Stimulated activated CD4-positive, alpha-beta T cell treated with anti-CD3 and anti-CD28 coated beads, TNF-alpha, amount 100 ng/mL, for 48 hours (primary cell): ENCODE measurements at regions not wholly inside any gene's neighbourhood (a gene's known extent, or its start where the extent isn't known, plus 50 kb on each side); places are given as distances from the start of the nearest gene placed in this dataset.

Experiments
- DNase-seq, 3 donors: peaks; one replicate each; pipeline ENCODE4 v3.0.0-alpha.2; 2020; ENCODE audit warnings: low read depth in 3 of 3

DNA sequence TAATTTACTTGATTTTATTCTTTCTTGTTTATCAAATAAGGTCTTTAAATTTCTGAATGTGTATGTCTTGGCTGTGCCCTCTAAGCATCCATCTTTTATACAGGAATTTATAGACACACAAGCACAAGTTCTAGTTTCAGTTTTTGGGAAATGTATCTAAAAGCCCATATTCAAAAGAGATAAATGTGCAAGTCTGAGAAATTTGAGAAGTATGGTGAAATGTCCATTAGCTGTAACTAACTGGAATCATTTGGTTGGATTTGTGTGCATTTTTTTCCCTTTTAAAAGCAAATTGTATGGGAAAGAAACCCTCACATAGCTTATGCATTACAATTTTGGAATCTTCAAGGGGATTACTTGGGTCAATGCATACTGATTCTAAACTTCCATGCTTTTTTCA lies 532.0 kb downstream of the KLF5 start:
- no peak for DNase-seq

GRCh38 chr13:73585236-73585635 lies 526.4 kb downstream of the KLF5 start:
- no peak for DNase-seq

- DNase-seq = no peak
Measured at GRCh38 chr13:73583331-73583730, 524.5 kb downstream of the KLF5 start.

DNA sequence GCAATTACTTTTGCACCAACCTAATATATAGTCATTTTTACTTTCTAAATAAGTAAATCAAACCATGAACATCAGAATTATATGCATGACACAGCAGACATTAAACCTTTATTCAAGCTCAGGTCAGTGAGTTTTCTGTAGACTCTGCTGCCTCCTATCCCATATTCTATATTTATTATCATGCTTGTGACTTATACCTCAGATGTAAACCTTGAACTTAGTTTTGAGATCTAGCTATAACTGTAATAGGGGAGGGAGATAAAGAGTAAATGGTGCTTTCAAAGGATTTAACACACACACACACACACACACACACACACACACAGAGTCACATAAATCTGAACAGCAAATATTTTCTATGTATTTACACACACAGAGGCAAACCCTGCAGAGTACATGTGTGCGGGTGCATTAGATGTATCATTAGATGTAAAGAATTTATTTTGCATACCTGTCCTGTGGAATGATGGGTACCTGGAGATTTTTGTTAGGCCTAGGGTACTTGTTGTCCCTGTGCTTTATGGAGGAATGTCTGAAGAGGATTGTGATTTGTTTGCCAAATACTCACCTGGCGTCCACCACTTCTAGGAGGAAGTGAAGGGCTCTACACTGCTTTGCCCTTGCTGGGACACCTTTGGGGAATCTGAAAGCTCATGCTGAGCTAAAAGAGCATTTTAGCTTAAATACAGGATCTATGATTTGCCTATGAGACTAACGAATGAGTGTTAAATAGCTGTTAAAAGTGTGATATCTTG lies 521.9 kb downstream of the KLF5 start:
- no peak for DNase-seq

DNA sequence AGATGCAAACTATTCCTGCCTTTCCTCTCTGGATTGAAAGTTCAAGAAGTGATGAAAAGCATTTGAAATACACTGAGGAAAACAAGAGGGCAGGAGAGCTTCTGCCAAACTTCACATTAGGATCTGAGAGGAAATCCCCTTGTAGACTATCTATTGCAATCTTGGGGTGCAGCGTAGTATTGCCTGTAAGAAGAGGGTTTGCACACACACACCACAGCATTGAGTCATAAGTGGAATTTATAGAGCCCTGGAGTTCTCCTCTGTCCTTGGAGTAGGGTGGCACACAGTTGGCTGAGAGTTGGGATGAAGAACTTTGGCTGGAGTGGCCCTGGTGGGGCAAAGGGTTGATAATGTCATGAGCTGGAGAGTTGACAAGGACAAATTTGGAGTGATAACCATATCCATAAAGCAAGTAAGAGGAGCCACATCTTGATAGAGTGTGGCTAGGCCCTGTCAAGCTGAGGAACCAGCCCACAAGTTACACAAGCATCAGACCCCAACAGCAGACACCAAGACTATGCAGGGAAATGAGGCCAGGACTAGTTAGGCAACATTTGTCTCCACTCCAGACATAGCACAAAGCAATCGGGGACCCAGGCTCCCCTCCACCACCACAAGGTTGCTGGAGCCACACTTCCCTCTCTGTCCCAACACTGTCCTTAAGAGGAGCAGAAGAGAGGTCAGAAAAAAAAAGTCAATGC lies 520.9 kb downstream of the KLF5 start:
- no peak for DNase-seq

- no peak for DNase-seq
Measured at GRCh38 chr13:73578251-73578875, 519.6 kb downstream of the KLF5 start.

GRCh38 chr13:73576291-73576690 lies 517.5 kb downstream of the KLF5 start:
- DNase-seq = no peak

DNA sequence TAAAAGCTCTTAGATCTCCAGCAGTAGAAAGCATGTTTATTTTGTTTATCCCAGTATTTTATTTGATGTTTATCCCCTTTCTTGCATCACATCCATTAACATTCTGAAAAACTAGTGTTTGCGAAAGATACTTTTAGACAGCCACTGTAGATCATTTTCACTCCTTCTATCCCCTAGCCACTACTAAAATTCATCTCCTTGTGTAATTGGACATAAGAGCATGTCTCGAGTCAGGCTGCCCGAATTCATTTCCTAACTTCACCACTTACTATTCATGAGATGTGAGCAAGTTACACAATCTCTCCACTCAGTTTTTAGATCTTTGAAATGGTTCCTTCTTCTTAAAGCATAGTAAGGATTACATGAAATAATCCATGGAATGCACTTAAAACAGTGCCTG lies 514.0 kb downstream of the KLF5 start:
- DNase-seq = no peak

DNA sequence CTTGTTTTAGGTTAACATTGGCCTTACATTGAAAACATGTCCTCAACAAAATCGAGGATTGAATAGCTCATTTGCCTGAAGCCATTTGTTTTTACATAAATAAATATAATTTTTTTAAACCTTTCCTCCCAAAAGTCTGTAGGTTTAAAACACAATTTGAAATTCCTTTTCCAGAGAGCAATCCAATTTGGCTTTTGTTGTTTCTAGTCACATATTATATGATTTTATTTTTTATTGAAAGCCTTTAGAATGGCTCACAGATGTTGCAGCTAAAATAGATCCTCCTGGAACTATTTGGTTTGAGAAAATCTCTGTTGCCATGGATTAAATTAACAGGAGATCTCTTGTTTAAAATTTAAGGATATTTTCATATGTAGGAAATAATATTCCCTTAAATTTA lies 512.6 kb downstream of the KLF5 start:
- no peak for DNase-seq

DNA sequence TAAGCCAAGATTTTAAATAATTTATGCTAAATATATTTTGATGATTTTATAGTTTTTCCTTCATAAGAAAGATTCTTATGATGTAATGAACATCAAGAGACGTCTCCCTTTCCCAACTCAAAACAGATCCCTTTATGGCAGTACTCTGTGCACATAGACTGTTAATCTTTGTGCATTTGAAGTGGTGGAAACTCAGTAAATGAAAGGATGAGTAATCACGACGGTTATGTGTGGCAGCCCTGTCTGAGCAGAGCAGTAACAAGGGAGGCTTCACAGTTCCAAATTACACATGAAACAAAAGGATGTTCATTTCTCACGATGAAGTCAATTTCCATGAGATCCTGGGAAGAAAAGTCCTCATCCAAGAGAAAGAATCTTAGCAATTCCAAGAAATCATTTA lies 498.1 kb downstream of the KLF5 start:
- DNase-seq = no peak

DNA sequence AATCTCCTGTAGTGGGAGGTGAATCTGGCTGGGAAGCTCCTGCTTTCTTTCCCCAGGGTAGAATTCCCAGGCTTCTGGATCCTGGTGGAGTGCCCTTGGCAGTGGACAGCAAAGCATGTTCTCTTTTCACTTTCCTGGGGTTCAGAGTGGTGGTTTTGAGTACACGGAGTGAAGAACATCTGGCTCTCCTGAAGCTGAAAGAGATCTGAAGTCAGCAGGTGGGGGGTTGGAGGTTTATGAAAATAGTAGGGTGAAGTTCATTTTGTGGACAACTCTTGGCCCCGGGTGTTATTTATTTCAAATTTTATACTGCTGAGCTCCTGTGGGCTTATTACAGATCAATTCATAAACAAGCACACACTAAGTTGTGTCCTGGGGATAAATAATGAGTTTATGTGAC lies 497.3 kb downstream of the KLF5 start:
- no peak for DNase-seq

- no peak for DNase-seq
Measured at GRCh38 chr13:73551736-73552135, 492.9 kb downstream of the KLF5 start.

- no peak for DNase-seq
Measured at GRCh38 chr13:73549717-73550116, 490.9 kb downstream of the KLF5 start.

DNA sequence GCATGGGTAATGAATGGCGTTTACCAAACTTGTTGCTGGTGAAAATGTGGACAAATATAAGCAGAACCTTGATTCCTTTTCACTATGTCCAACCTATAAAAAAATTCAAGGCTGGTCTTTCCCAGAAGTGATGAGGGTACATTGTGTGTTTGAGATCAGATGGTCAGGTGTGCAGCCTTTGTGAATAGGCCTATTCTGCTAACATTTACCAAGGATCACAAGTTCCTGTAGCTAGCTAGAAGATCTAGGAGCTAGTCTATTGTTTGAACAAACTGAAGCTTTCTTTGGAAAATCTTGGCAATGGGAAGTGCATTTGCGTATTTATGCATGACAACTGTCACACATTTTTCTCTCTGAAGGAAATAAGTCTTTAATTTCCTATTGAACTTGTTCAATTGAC lies 489.6 kb downstream of the KLF5 start:
- DNase-seq = no peak

- no peak for DNase-seq
Measured at GRCh38 chr13:73547239-73547638, 488.4 kb downstream of the KLF5 start.

DNA sequence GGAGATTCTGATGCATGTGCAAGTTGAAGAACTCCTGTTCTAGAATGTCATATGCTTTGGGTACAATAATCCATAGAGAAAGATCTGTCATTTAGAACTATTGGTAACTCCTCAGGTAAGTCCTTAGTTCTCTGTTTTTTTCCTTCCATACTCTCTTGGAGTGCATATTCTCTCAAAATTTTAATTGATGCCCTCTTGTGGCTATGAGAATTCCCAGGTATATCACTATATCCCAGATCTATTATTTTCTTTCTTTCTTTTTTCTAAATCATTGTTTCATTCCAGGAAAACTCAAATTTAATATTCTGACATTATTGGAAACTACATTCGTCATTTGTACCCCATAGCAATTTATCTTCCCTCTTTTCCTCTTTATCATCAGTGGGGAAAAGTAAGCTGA lies 485.4 kb downstream of the KLF5 start:
- DNase-seq = no peak

DNA sequence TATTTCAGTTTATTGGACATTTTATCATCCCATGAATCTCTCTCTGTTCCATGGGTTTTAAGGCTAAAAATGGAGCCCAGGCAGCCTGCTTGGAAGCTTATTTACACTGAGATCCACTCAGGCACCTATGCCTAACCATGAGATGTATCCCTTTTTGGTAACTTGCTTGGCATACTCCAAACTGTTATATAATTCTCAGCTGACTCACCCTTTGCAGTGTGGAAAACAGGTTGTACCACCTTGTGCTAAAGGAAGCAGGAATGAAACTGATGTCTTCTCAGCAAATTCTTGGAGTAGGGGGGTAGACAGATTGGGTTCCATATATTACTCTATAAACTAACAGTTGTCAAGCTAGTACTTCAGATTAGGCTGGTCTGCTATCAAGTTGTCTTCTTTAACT lies 483.6 kb downstream of the KLF5 start:
- DNase-seq = no peak

GRCh38 chr13:73536865-73537264 lies 478.1 kb downstream of the KLF5 start:
- no peak for DNase-seq

GRCh38 chr13:73535341-73535740 lies 476.5 kb downstream of the KLF5 start:
- no peak for DNase-seq

- no peak for DNase-seq
Measured at GRCh38 chr13:73532987-73533510, 474.2 kb downstream of the KLF5 start.

DNA sequence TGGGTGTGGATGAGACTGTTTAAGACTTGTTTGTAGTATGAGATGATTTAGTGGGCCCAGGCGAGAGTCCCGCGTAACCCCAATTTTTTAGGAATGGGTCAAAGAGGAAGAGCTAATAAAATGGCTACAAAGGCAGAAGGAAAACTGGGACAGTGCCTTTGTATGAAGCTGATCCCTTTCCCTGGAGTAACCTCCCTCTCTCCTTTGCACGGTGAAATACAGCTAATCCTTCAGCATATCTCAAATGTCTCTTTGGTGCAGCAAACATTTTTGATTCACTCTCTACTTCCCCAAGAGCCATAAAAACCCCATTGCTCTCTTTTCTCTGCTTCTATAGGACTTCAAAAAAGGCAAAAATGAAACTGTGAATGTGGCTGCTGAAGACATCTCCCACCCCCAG lies 473.8 kb downstream of the KLF5 start:
- no peak for DNase-seq

DNA sequence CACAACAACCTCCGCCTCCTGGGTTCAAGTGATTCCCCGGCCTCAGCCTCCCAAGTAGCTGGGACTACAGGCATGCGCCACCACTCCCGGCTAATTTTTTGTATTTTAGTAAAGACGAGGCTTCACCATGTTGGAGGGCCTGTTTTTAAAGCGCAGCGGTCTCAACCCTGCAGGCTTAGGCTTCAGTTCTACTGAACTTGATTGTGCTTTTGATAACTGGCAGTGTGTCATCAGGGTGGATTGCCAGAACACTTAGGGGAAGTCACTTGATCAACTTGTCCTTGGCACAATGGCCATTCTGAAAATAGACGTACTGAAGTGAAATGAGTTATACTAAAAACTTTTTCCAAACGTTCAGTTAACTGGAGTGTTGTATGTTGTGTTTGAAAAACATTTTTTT lies 472.2 kb downstream of the KLF5 start:
- DNase-seq = no peak

DNA sequence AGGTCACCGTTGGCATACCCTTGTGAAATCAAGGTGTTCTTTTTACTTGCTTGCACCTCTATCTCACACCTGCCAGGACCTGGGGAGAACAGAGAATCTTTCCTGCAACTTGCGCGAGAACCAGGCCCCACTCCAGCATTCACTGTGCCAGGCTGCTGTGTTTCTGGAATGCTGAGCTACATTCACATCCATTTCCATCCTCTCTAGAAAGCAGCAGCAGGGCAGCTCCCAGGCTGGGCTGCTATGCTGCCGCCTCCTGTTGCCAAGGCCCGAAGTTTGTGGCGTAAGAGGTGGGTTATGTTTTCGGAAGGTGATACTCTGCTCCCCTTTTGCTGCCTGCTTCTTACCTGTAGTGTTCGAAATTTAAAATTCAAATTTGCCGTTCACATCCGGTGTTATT lies 464.1 kb downstream of the KLF5 start:
- no peak for DNase-seq
